ENCODE measurements at regions not wholly inside any gene's neighbourhood (a gene's known extent, or its start where the extent isn't known, plus 50 kb on each side); places are given as distances from the start of the nearest gene placed in this dataset.

GRCh38 chr14:85426068-85426935 lies 103.6 kb upstream of the FLRT2 start:
- DNase-seq = no peak

- DNase-seq = no peak
Observed at GRCh38 chr14:85428926-85429325, 101.0 kb upstream of the FLRT2 start.

DNA sequence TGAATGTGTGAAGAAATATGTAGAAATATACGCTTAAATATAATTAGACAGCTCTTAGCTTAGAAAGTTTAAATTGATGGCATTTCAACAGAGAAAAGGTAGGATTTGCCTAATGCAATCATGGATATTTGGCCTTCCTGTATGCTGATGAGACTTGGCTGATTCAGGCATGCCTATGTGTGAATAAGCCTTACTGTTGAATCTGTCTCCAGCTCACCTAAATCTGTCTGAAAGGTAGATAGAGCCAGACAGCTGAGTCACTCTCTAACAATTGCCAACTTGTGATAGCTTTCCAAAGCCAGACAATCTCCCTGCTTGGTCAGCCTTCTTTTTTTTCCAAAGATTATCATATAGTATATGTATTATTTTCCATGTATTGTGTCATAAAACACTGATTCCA lies 92.8 kb upstream of the FLRT2 start:
- DNase-seq = no peak

- no peak for DNase-seq
Observed at GRCh38 chr14:85438001-85438400, 91.9 kb upstream of the FLRT2 start.

DNA sequence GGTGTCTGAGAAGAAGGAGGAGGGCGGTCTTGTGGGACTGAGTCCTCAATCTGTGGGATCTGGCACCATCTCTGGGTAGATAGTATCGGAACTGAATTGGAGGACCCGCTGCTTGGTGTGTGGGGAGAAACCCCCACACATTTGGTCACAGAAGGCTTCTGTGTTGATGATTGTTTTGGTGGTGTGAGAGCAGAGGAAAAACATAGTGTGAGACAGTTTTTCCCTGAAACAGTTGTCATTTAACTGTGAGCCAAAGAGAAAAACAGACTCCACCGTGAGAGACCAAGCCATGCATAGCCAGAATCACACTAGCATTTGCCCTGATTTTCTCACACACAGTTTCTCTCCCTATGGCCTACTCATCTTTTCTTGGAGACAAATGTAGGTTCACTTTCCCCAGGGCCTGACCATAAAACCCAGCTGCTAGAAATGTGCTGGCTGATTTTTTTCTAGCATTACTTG lies 91.4 kb upstream of the FLRT2 start:
- no peak for DNase-seq

- no peak for DNase-seq
Observed at GRCh38 chr14:85439696-85440328, 90.1 kb upstream of the FLRT2 start.

DNA sequence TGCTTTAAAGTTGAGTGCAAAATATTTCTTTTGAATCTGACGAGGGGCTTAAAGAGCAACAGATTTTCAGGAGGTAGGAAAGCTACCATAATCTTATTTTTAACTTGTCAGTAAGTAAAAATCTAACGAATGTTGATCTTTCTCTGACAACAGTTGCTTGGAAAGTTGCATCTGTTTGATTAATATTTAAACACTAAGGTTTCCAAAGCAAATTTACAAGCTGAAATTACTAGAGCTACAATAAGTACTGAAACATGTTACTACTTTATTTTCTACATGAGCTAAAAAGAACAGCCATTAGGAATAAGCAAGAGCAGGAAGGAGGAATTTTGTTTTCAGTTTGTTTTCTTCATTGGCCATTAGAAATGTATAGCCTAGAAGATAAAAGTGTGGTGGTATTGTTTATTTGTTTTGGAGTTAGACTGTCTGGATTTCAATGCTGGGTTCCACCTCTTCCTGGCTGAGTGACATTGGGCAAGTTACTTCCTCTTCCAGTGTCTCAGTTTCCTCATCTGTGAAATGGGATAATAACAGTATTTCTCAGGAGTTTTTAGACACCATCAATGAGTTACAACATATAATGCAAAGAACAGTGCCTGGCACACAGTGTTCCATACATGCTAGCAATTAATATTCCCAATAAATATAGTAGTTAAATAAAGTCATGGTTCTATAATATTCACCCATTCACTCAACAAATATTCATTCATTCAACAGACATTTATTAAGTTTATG lies 87.9 kb upstream of the FLRT2 start:
- peak in 1 of 2 donors; percentile 4 for DNase-seq

DNA sequence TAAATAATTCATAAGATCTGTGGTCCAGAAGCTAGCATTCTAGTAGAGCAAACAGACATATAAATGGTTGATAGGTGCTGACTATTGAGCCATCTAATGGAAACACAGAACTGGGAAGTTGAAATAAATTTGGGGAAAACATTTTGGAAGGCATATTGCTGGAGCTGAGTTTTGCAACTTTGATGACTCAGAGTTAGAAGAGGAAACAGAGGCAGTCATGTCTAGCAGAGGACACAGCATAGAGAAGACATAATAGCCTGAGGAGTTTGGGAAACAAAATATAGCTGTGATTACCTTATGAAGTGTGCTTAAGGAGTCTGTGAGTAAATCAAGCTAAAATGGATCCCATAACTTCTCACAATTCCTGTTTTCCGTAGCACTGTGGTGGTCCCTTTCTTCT lies 86.9 kb upstream of the FLRT2 start:
- DNase-seq = peak; percentile 67 to 68

GRCh38 chr14:85444635-85445034 lies 85.3 kb upstream of the FLRT2 start:
- DNase-seq = peak; percentile 48 to 58

GRCh38 chr14:85445151-85445795 lies 84.7 kb upstream of the FLRT2 start:
- DNase-seq = peak; percentile 34 to 82

DNA sequence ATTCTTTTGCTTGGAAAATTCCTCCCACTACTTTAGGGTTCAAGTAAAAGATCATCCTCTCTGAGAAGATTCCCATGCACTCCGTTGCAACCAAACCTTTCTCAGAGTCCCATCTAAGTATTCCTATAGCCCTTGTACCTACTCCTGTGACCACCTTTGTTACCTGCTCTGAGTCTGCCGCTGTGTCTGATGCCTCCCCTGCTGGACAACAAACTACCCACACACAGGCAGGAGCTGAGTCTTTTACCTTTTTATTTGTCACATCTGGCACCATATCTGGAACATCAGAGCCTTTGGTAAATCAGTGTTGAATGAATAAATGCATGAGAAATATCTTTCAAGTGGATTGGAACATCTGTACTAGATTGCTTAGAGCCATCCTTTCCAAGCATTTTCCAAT lies 82.1 kb upstream of the FLRT2 start:
- no peak for DNase-seq

GRCh38 chr14:85451421-85451820 lies 78.5 kb upstream of the FLRT2 start:
- no peak for DNase-seq

DNA sequence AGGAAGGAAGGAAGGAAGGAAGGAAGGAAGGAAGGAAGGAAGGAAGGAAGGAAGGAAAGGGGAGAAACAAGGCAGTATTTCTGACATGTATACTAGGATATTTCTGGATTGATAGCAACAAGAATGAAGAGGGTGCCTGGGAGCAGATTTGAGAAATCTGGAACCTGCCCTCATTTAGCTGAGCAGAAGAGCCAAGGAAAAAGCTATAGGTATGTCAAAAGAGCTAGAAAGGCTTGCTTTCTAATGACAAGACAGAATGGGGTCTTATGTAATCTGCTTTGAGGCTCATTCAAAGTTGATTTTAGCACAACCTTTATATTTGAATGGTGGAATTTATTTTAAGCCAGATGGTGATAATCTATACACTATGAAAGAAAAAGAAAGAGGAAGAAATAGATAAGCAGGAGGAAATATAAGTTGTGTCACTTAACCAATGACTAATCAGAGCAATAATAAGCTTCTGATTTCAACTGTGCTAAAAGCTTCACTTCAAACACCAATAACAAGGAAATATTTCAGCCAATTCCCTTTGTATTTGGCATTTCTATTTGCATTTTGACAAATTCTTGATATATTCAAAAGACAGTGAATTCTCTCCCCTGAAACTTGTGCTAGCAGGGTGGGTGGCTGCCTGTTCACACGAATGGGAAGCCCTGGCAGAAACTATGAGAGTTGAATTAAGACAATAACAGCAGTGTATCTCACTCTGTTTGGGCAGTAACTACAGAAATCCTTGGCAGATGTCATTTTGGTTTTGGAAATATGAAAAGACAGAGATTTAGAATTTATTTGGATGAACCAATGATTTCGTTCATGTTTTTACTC lies 76.3 kb upstream of the FLRT2 start:
- DNase-seq = peak in 1 of 2 donors; percentile 49

DNA sequence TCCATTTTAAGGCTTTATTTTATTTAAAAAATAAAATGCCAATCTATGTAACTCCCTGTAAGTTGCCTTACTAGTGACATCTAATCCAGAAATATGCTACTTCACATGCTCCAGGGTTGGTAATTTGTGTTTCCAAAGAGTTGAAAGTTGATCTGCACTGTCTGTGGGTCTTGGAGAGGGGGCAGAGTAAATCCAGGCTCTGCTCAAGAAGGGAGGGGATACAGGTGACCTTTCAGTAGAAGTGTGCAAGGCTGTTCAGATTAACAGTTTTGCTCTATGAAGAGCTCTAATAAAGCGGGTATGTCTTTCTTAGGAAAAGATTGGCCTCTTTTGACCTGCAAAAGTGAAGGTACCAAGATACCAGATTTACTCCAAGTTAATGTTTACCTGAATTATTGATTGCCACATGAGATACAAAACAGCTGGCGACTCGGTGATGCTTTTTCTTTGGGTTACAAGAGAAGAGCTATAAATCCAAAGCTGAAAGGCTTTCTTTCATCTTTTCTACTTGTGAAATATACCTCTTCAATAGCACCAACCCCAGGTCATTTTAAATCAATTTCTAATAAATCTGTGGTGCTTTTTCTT lies 75.6 kb upstream of the FLRT2 start:
- DNase-seq = no peak

DNA sequence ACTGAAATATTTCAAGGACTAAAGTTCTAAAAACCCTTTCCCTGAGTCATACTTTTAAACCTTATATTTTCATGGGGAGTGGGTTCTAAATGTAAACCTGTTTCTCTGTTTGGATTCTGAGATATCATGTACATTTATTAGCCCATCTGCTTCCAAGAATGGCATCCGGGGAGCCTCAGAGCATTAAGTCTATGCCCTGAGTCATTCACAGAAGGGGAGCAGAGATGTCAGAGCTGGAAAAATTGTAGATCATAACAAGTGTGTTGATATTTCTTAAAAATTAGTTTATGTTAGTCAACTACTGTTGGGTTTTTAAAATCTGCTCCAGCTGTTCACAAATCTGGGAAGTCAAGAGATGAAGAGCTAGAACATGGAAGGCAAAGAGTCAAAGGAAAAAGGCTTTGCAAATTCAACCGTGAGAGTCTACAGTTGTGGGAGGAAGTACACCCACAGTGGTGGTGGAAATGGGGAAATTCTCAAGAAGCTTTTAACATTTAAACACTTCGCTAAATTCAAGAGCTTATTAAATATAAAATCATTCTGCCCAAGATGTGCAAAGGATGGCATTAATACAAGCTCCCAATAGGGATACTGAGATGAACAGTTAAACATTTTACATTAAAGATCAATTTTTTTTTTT lies 70.5 kb upstream of the FLRT2 start:
- DNase-seq = peak; percentile 62 to 66

DNA sequence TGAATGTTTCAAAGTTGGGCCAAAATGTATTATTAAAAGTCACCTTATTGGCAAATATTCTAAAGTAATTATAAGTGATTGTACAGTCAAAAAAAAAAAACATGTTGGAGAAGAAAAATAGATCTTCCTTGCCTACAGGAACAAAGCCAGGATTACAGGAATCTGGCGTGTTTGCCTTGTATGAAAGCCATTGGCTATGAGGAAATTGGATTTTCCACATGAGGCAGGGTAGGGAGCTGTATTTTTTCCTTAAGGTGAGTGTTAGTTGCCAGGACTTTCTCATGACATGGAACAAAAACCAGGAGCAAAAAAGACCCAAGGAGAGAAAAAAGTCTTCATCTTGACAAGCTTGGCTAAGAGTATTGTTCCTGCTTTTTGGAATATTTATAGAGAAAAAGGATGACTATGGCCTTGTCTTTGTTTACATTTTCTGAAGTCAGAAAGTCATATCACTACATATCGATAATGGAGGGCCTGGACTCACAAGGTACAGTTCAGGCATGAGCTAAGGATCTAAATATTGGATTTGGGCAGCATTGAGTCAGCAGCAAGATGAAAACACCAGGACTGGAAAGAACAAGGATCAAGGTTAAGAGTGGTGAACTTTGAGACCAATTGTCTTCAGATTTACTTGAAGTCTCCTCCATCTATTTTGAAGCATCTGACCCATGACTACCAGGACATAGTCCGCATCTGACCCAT lies 68.4 kb upstream of the FLRT2 start:
- no peak for DNase-seq

DNA sequence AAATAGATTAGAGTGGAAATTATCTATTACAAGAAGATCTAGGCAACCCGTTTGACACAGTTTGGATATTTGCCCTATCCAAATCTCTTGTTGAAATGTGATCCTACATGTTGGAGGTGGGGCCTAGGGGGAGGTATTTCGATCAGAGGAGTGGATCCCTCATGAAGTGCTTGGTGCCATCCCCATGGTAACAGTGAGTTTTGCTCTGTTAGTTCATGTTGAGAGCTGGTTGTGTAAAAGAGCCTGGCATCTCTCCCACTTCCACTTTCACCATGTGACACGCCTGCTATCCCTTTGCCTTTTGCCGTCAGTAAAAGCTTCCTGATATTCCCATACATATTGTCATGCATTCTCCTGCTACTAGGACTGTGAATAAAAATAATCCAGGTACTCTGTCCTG lies 66.4 kb upstream of the FLRT2 start:
- peak; percentile 67 to 73 for DNase-seq

GRCh38 chr14:85464135-85464895 lies 65.6 kb upstream of the FLRT2 start:
- DNase-seq = peak in 1 of 2 donors; percentile 13

DNA sequence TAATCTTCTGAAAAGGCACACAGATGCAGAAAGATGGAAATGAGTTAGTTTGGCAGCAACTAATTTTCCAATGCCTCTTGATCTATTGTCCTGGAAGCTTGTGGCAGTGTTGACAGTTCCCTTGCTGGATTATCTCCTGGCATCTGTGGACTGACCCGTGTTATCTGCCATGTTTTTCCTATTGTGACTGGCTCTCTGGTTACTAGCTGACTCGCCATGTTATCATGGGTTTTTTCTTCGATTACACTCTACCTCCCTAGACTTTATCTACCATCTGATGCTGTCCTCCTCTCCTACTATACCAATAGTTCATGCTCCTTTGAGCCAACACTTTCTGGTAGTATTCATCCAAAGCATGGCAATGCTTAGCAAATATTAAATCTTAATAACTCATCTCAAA lies 63.3 kb upstream of the FLRT2 start:
- no peak for DNase-seq

- no peak for DNase-seq
Observed at GRCh38 chr14:85468816-85469215, 61.1 kb upstream of the FLRT2 start.

Measured in inflammatory macrophage (primary cell).